IgD-negative memory B cell (primary cell): ENCODE measurements at regions not wholly inside any gene's neighbourhood (a gene's known extent, or its start where the extent isn't known, plus 50 kb on each side); places are given as distances from the start of the nearest gene placed in this dataset.

ENCODE experiments used
- H3K27ac Mint-ChIP-seq, 3 donors: one replicate each; pipeline ENCODE4 v1.8.0; 2020 to 2022; ENCODE audit warnings: mild to moderate bottlenecking in 3 of 3, mixed read lengths in 3 of 3, moderate library complexity in 1 of 3
- H3K27me3 Mint-ChIP-seq: one replicate; pipeline ENCODE4 v1.8.0; 2021; ENCODE audit warnings: mixed read lengths
- H3K36me3 Mint-ChIP-seq: one replicate; pipeline ENCODE4 v1.8.0; 2020; ENCODE audit warnings: mild to moderate bottlenecking, mixed read lengths
- H3K4me1 Mint-ChIP-seq, 3 donors: one replicate each; pipeline ENCODE4 v1.8.0; 2020 to 2022; ENCODE audit warnings: mixed read lengths in 3 of 3, mild to moderate bottlenecking in 1 of 3
- H3K4me3 Mint-ChIP-seq, 4 donors: one replicate each; pipeline ENCODE4 v1.8.0; 2020 to 2022; ENCODE audit warnings: mild to moderate bottlenecking in 4 of 4, mixed read lengths in 4 of 4, moderate library complexity in 3 of 4
- H3K9me3 Mint-ChIP-seq, 3 donors: one replicate each; pipeline ENCODE4 v1.8.0; 2020 to 2021; ENCODE audit warnings: mixed read lengths in 3 of 3, mild to moderate bottlenecking in 1 of 3

DNA sequence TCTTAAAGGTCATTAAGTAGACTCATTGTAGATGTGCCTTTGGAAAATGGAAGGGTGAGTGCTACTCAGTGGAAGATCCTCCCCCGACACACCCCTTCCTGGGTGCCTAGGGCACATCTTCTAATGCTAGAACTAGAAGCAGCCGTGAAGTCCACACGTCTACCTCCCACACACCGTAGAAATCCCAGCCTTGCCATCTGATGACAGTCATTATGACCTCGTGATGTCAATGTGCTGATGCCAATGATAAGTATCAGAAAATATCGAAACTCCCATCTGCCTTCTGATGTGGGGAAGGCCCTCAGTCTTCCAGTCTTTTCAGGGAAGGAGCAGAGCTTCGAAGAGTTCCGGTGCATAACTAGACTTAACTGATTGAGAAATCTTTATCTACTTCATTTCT is 282.1 kb upstream of the ROPN1 start:
- peaks cover 9% of the 10 kb centered on the region for H3K27me3 Mint-ChIP-seq
- no peak overlapping the region for H3K4me3 Mint-ChIP-seq
- no peak overlapping the region for H3K27ac Mint-ChIP-seq
- H3K4me1 Mint-ChIP-seq: no peaks in the 10 kb centered on the region
- peaks cover 0 to 1% (median 0%) of the 10 kb centered on the region in 3 donors for H3K9me3 Mint-ChIP-seq
- no peaks in the 10 kb centered on the region for H3K36me3 Mint-ChIP-seq

DNA sequence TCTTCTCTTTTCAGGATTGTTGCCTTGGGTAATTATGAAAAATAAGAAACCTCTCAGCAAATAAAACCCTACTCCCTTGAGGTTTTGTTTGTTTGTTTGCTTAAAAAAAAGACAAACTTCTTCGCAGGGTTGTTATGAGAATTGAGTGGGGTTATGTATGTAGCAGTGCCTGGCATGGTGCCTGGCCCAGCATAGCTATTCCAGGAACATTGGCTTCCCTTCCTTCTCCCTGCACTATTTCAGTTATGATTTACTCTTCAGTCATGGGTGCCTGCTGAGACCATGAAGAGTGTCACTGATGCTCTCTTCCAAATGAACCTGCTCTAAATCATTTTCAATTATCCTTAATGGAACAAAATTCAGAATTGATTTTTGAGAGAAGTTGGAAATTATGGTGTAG is 283.5 kb upstream of the ROPN1 start:
- Mint-ChIP-seq H3K27me3 (peaks cover 11% of the 10 kb centered on the region), H3K9me3 (peaks cover 0 to 1% (median 0%) of the 10 kb centered on the region in 3 donors), H3K4me1 (no peaks in the 10 kb centered on the region), H3K27ac (no peak overlapping the region), H3K4me3 (no peak overlapping the region), H3K36me3 (peaks cover 3% of the 10 kb centered on the region)

DNA sequence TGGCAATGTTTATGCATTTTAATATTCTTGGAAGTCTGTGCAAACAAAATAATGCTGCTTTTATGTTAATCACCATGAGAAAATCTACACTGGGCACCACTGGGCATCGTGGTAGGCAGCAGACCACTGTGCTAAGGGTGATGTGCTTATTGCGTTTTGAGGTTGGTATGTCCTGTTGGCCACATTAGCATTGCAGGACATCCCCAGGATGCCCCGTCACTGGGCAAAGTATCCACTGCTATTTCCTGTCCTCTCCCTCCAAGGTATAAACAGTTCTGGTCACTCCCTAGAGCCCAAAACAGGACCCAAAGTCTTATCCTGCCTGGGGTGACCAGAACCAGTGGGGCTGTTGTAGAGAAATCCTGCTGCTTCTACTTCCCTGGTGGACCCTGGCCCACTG is 284.2 kb upstream of the ROPN1 start:
- Mint-ChIP-seq H3K27me3 (peaks cover 11% of the 10 kb centered on the region), H3K4me1 (no peaks in the 10 kb centered on the region), H3K36me3 (peaks cover 3% of the 10 kb centered on the region), H3K9me3 (peaks cover 0 to 1% (median 0%) of the 10 kb centered on the region in 3 donors), H3K27ac (no peak overlapping the region), H3K4me3 (no peak overlapping the region)

DNA sequence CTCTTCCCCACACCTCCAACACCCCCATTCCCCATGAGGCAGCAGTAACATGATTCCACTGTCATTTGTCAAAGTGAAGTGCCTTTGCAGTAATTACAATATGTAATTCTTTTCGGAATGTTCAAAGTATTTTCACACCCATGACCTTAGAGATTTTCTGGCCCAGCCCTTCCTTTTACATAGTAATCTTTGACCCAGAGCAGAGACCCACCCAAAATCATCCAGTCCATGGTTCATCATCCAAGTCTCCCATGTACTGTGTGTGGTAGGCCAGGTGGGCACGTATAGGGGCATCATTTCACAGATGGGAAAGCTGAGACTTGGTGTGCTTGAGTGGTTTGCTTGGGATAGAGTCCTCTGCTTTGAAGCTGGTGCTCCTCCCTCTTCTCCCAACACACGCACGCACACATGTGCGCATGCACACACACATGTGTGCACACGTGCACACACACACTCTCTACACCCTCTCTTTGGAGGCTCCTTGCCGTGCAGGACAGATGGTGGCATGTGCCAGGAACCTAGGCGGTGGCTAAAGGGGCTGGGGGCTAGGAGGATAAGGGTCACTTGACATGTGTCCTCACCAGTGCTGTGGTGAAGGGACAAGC is 284.7 kb upstream of the ROPN1 start:
- H3K9me3 Mint-ChIP-seq: peaks cover 0 to 1% (median 0%) of the 10 kb centered on the region in 3 donors
- no peak overlapping the region for H3K27ac Mint-ChIP-seq
- peaks cover 3% of the 10 kb centered on the region for H3K36me3 Mint-ChIP-seq
- no peaks in the 10 kb centered on the region for H3K4me1 Mint-ChIP-seq
- H3K4me3 Mint-ChIP-seq: no peak overlapping the region
- peaks cover 11% of the 10 kb centered on the region for H3K27me3 Mint-ChIP-seq

DNA sequence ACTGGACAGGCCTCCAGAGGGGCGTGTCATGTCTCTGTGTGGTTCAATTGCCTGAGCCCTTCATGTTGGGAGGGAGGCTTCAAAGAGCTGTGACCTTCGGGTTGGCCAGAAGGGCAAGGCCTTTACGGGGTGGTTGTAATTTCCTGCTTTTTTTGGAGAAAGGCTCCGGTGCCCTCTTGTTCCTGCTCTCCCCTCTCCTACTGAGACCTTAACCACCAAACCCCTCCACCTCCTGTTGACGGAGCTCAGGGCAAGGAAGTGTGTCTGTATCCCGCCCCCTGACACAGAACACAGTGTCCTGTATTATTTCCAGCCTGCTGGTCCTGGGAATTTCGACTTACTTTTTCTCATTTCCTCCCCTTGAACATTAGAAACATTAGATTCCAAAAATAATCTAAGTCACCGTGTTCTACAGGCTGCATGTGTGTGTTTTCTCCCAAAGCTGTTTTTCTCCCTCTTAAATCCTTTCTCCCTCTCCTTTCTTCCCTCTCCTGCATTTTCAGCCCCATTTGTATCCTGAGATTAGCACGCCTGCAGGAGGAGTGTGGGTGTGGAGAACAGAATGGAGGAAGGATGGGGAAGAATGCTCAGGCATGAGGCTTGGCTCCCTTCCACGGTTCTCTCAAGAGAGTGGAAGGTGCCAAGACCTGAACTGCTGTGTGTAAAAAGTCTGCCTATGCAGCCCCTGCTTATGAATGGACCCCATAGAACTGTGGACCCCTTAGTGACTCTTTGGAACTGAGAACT is 285.4 kb upstream of the ROPN1 start:
- peaks cover 8% of the 10 kb centered on the region for H3K27me3 Mint-ChIP-seq
- no peak overlapping the region for H3K27ac Mint-ChIP-seq
- no peak overlapping the region for H3K4me3 Mint-ChIP-seq
- no peaks in the 10 kb centered on the region for H3K4me1 Mint-ChIP-seq
- peaks cover 0 to 1% (median 0%) of the 10 kb centered on the region in 3 donors for H3K9me3 Mint-ChIP-seq
- peaks cover 3% of the 10 kb centered on the region for H3K36me3 Mint-ChIP-seq

DNA sequence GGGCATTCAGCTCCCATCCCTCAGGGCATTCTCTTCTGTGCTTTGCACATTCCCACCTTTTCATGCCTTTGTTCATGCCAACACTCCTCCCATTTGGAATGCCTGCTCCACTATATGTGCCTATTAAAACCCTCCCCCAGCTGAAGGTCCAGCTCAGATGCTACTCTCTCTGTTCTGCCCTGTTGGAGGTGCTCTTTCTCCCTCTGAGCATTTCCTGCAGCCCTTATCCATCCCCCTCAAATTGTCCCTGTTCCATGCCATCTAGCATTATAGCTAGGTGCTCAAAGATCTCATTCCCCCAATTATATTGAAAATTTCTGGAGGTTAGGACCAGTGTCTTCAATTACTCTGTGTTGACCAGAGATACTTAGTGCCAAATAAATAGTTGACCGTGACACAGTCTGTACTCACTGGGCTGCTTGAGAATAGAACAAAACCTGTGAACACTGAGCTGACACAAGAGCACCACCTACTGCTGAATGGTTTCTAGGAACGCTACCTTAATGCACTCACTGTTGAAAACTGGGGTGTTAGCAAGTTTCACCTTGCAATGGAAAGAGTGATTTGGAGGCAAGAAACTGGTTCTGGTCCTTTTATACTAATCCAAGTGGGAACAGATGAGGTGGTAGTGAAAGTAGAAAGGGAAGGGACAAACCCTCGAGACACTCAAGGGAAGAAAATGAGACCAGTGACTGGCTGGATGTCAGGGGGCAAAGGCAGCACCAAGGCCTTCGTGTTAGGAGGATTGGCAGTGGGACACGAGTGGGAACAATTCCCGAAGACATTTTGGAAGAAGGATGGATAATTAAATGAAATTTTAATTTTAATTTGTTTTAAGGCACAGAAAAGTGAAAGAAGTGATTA is 289.8 kb upstream of the ROPN1 start:
- peaks cover 4% of the 10 kb centered on the region for H3K27me3 Mint-ChIP-seq
- H3K4me3 Mint-ChIP-seq: no peak overlapping the region
- H3K4me1 Mint-ChIP-seq: no peaks in the 10 kb centered on the region
- H3K27ac Mint-ChIP-seq: no peak overlapping the region
- H3K36me3 Mint-ChIP-seq: peaks cover 3% of the 10 kb centered on the region
- peaks cover 0 to 1% (median 0%) of the 10 kb centered on the region in 3 donors for H3K9me3 Mint-ChIP-seq

DNA sequence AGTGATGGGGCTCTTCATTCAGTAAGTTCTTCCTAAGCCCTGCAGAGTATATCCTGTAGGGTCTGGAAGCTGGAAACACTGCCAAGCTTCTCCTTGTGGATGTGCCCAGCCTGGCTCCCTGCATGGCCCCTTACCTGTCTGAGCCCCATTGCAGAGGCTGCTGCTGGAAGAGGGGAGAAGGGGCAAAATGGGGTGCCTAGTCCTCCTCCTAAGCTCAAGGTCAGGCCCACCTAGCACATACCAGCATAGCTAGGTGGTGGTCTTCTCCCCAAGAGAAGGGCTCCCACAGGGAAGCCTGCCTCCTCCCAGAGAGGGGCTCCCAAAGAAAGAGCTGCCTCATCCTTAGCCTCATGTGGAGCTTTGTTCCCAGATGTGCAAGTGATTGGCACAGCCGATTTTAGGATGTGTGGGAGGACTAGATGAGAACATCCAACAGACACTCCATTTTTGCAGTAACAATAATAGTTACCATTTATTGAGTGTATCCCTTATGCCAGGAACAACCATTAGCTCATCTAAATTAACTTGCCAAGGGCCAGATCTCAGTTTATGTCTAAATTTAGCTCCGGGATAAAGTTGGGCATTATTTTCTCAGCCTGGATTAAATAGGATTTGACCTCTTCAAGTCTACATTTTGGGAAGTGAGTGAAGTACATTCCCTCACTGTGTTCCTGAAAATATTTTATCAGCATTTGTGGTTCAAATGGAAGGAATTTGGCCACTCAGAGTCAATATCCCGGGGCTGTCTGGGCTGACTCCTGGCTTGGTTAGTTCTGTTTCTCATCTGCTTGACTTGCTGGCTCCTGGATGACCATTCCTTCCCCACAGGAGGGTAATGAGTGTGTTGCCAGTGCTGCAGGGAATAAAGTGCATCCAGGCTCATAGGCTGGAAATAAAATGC is 291.1 kb upstream of the ROPN1 start:
- H3K4me1 Mint-ChIP-seq: no peaks in the 10 kb centered on the region
- H3K27me3 Mint-ChIP-seq: peaks cover 4% of the 10 kb centered on the region
- H3K4me3 Mint-ChIP-seq: no peak overlapping the region
- H3K9me3 Mint-ChIP-seq: no peaks in the 10 kb centered on the region
- no peak overlapping the region for H3K27ac Mint-ChIP-seq
- H3K36me3 Mint-ChIP-seq: peaks cover 3% of the 10 kb centered on the region

DNA sequence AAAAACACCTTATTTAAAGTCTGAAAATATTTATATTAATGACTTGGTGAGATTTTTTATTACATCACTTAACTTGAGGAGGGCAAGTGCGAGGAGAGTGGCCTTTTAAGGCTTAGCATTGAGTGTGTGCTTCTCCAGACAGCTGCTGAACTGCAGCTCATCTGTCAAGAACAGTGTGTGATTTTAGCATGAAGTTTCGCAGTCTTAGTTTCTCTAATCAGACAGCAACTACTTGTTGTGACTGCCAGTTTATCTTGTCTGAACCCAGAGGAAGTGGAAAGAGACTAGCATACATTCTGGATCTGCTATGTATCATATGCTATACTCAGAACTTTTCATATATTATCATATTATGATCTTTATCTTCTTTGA is 291.7 kb upstream of the ROPN1 start:
- Mint-ChIP-seq H3K4me1 (no peaks in the 10 kb centered on the region), H3K27ac (no peak overlapping the region), H3K36me3 (peaks cover 3% of the 10 kb centered on the region), H3K27me3 (peaks cover 4% of the 10 kb centered on the region), H3K9me3 (peaks cover 0 to 3% (median 2%) of the 10 kb centered on the region in 3 donors), H3K4me3 (no peak overlapping the region)

DNA sequence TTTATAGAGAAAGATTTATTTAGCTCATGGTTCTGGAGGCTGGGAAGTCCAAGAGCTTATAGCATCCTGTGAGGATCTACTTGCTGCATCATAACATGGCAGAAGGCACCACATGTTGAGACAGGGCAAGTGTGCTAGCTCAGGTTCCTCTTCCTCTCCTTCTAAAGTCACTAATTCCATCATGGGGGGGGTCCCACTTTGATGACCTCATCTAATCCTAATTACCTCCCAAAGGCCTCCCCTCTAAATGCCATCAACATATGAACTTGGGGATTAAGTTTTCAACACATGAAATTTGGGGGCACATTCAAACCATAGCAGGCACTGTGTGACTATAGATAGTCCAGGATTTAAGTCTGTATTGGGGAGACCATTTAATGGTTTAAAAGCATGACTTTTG is 297.1 kb upstream of the ROPN1 start:
- H3K9me3 Mint-ChIP-seq: peaks cover 2 to 5% (median 4%) of the 10 kb centered on the region in 3 donors
- no peak overlapping the region for H3K4me3 Mint-ChIP-seq

DNA sequence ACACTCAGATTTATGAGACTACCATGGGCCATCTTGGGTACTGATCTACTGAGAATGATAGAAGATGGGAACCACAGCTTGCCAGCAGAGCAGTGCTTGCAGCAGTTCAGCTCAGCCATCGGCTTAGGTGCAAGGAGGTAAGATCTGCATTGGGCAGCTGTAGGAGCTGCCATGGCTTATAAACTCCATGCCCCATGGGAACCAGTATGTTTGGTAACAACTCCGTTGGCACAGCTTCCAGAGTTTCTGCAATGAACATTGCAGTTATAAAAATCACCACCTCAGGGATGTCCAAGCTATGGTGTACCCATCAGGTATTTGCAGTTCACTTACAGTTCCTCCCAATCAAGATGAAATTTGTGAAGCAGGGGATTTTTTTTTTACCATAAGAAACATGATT is 299.1 kb upstream of the ROPN1 start:
- no peaks in the 10 kb centered on the region for H3K4me1 Mint-ChIP-seq
- H3K9me3 Mint-ChIP-seq: peaks cover 2 to 5% (median 4%) of the 10 kb centered on the region in 3 donors
- peak overlapping the region in 1 of 3 donors; percentile 16 for H3K27ac Mint-ChIP-seq
- H3K4me3 Mint-ChIP-seq: no peak overlapping the region
- no peaks in the 10 kb centered on the region for H3K36me3 Mint-ChIP-seq
- H3K27me3 Mint-ChIP-seq: peaks cover 2% of the 10 kb centered on the region

More for the DNA sequence above, 297.1 kb upstream of the ROPN1 start:
- Mint-ChIP-seq H3K27me3 (peaks cover 2% of the 10 kb centered on the region), H3K4me1 (no peaks in the 10 kb centered on the region), H3K27ac (no peak overlapping the region), H3K36me3 (no peaks in the 10 kb centered on the region)

DNA sequence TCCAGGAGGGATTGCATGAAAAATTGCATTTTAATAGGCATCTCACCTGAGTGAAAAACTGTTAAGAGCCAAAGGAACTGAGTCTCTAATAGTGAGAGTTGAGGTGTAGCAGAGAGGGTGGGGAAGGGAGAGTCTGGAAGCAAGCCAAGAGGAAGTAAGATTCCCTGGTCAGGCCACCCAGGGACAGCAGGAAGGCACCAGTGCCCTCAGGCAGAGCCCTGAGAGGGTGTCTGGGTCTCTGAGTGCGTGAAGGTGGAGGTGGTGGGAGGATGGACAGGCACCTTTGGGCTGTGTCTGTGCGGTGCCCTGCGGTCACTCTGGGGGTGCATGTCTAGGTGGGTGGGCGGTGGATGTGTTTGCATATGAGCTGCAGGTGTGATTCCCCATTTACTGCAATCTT is 300.4 kb upstream of the ROPN1 start:
- Mint-ChIP-seq H3K27me3 (peaks cover 12% of the 10 kb centered on the region), H3K9me3 (peaks cover 2 to 5% (median 4%) of the 10 kb centered on the region in 3 donors), H3K4me1 (no peaks in the 10 kb centered on the region), H3K36me3 (no peaks in the 10 kb centered on the region), H3K27ac (no peak overlapping the region), H3K4me3 (no peak overlapping the region)

DNA sequence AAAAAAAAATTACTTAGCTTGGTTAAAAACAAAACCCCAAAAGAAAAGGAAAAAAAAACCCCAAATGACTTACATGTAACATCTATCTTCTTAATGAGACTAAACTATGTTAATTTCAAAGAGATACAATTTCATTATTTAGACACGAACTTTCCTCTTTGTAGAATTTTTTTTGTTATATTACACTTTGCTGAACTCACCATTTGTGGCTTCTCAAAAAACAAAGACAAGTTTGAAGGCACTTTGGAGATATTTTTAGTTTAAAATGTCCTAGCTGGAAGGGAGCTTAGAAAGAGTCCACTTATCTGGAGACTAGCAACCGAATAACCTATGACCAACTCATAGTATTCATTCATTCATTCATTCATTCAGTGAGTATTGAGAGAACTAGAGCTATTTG is 301.7 kb upstream of the ROPN1 start:
- Mint-ChIP-seq H3K4me3 (no peak overlapping the region), H3K4me1 (no peaks in the 10 kb centered on the region), H3K27ac (no peak overlapping the region), H3K36me3 (no peaks in the 10 kb centered on the region), H3K27me3 (peaks cover 15% of the 10 kb centered on the region), H3K9me3 (peaks cover 1 to 3% (median 2%) of the 10 kb centered on the region in 3 donors)

DNA sequence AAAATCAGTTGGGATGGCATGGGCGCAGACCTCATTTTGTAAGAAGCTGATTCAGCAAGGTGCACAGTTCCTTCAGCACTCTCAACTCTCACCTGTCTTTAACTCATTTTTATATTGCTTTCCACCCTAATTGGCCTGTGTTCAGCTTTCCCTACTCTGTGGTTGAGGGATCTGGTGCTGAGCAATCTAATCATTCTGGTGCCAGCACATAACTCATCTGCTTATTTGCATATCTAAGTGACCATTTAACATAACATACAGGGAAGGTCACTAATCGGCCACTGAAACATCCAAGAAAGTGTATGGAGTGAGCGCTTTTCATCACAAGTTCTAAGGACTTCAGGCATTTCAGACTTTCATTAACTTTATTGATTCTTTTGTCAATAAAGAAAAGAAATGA is 303.4 kb upstream of the ROPN1 start:
- Mint-ChIP-seq H3K27ac (no peak overlapping the region), H3K27me3 (peaks cover 29% of the 10 kb centered on the region), H3K4me3 (no peak overlapping the region), H3K36me3 (no peaks in the 10 kb centered on the region), H3K4me1 (no peaks in the 10 kb centered on the region), H3K9me3 (peaks cover 0 to 2% (median 1%) of the 10 kb centered on the region in 3 donors)

DNA sequence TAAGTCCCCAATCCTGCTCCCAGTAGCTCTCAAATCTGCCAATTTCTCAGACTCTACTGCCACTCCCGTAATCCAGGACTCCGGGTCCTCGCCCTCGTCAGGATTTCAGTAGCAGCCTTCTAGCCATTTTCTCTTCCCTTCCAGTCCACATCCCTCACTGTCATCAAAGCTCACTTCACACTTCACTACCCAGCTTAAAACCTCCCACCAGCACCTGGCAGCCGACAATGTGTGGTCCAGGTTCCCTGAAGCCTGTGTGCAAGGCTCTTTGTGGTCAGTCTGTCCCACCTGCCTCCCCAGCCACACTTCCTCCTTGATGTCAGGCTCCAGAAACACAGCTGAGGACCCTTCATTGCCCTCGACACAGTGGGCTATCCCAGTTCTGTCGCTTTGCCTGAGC is 304.5 kb upstream of the ROPN1 start:
- Mint-ChIP-seq H3K9me3 (peaks cover 0 to 1% (median under 1%) of the 10 kb centered on the region in 3 donors), H3K4me1 (no peaks in the 10 kb centered on the region), H3K36me3 (no peaks in the 10 kb centered on the region), H3K27me3 (peaks cover 31% of the 10 kb centered on the region), H3K4me3 (no peak overlapping the region), H3K27ac (no peak overlapping the region)
